DOHH2 (cell line): ENCODE measurements at regions not wholly inside any gene's neighbourhood (a gene's known extent, or its start where the extent isn't known, plus 50 kb on each side); places are given as distances from the start of the nearest gene placed in this dataset.

Experiments used
- EZH2phosphoT487 ChIP-seq: fragments of 200-600 bp; sonication (generic); IDR thresholded peaks from 2 replicates; pipeline ENCODE4 v1.6.1; 2017; ENCODE audit warnings: borderline replicate concordance, mild to moderate bottlenecking, antibody characterized with exemption, low read length, moderate library complexity, mixed read lengths
- TF ChIP-seq, protein P1 (sequence below): fragments of 200-600 bp; sonication (generic); IDR thresholded peaks from one replicate; pipeline ENCODE4 v1.5.1; 2014; ENCODE audit warnings: antibody characterized with exemption, mild to moderate bottlenecking, low read depth, low read length; ENCODE audit not compliant: poor library complexity, severe bottlenecking

DNA sequence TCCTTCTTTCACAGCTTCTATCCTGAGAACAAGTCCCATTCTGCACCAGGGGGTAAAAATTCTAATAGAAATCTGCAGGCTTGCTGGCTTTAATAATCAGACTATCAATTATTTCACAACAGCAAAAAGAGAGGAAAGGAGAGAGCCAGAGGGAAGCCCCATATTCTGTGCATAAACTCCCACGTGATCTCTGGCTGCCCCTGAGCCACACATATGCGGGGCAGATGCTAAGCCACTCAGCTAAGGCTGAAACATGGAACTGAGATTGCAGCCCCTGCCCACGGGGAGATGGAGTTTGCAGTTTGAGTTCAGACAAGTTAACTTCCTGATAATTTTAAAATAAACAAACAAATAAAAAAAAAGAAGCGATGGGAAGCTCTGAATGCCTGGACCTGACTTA lies 254.4 kb upstream of the CCDC196 start:
- TF ChIP-seq, protein P1, sequence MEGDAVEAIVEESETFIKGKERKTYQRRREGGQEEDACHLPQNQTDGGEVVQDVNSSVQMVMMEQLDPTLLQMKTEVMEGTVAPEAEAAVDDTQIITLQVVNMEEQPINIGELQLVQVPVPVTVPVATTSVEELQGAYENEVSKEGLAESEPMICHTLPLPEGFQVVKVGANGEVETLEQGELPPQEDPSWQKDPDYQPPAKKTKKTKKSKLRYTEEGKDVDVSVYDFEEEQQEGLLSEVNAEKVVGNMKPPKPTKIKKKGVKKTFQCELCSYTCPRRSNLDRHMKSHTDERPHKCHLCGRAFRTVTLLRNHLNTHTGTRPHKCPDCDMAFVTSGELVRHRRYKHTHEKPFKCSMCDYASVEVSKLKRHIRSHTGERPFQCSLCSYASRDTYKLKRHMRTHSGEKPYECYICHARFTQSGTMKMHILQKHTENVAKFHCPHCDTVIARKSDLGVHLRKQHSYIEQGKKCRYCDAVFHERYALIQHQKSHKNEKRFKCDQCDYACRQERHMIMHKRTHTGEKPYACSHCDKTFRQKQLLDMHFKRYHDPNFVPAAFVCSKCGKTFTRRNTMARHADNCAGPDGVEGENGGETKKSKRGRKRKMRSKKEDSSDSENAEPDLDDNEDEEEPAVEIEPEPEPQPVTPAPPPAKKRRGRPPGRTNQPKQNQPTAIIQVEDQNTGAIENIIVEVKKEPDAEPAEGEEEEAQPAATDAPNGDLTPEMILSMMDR, result no peak
- no peak for TF ChIP-seq EZH2phosphoT487
